ENCODE measurements at regions not wholly inside any gene's neighbourhood (a gene's known extent, or its start where the extent isn't known, plus 50 kb on each side); places are given as distances from the start of the nearest gene placed in this dataset.

DNA sequence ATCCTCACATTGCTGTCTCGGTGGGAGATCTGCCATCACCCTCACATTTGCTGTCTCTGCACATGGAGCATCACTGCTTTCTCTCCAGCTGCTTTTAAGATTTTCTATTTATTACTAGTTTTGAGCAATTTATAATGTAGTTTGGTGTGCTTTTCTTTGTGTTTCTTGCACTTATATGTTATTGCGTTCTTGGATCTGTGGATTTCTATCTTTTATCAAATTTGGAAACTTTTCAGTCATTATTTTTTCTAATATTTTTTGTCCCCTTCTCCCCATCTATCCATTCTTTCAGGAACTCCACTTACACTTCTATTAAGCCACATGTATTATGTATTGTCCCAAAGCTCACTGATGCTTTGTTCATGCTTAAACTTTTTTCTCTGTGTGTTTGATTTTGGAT is 108.9 kb downstream of the FOXL3 start:
- Histone ChIP-seq H3K9me3 (ENCODE audit: control insufficient read depth, low read depth, low read length) (peaks cover 9% of the 10 kb centered on the region), H3K9ac (ENCODE audit: control insufficient read depth, extremely low read depth, insufficient read depth, low read length) (no peak overlapping the region), H2AFZ (ENCODE audit: control insufficient read depth, low read length) (no peak overlapping the region), H4K20me1 (ENCODE audit: control insufficient read depth, extremely low read depth, insufficient read depth, low read length) (no peaks in the 10 kb centered on the region), H3K36me3 (ENCODE audit: control insufficient read depth in 2 of 2, extremely low read depth in 1 of 2, insufficient read depth in 2 of 2, low read length in 2 of 2) (no peaks in the 10 kb centered on the region), H3K27ac (ENCODE audit: control insufficient read depth, insufficient read depth, low read length) (no peak overlapping the region), H3K4me3 (ENCODE audit: control insufficient read depth in 2 of 3, extremely low read depth in 1 of 3, insufficient read depth in 2 of 3, low read depth in 1 of 3, low read length in 3 of 3) (no peak overlapping the region), H3K4me2 (ENCODE audit: control insufficient read depth, extremely low read depth, insufficient read depth, low read depth, low read length) (no peak overlapping the region), H3K79me2 (ENCODE audit: control insufficient read depth, insufficient read depth, low read length) (no peaks in the 10 kb centered on the region), H3K4me1 (ENCODE audit: control insufficient read depth, extremely low read depth, insufficient read depth, low read length) (no peaks in the 10 kb centered on the region), H3K9me1 (ENCODE audit: control insufficient read depth, extremely low read depth, insufficient read depth, low read length) (no peaks in the 10 kb centered on the region), H3K27me3 (ENCODE audit: control insufficient read depth, extremely low read depth, insufficient read depth, low read length) (no peaks in the 10 kb centered on the region)
- DNase-seq (ENCODE audit: low read depth, low spot score) = no peak
- no peak for FAIRE-seq
- dilution Hi-C loops (cut with MboI; ENCODE audit: extremely low pct_ligation_motif_present, low sequenced_read_pairs) = no loop called here
- TF ChIP-seq EZH2 (IDR thresholded peaks at IDR 0.05; ENCODE audit: low read length) = no peak
- TF ChIP-seq, protein P1, sequence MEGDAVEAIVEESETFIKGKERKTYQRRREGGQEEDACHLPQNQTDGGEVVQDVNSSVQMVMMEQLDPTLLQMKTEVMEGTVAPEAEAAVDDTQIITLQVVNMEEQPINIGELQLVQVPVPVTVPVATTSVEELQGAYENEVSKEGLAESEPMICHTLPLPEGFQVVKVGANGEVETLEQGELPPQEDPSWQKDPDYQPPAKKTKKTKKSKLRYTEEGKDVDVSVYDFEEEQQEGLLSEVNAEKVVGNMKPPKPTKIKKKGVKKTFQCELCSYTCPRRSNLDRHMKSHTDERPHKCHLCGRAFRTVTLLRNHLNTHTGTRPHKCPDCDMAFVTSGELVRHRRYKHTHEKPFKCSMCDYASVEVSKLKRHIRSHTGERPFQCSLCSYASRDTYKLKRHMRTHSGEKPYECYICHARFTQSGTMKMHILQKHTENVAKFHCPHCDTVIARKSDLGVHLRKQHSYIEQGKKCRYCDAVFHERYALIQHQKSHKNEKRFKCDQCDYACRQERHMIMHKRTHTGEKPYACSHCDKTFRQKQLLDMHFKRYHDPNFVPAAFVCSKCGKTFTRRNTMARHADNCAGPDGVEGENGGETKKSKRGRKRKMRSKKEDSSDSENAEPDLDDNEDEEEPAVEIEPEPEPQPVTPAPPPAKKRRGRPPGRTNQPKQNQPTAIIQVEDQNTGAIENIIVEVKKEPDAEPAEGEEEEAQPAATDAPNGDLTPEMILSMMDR (optimal IDR thresholded peaks at IDR 0.05 in 1 of 3, IDR thresholded peaks at IDR 0.05 in 1 of 3, conservative IDR thresholded peaks at IDR 0.05 in 1 of 3; ENCODE audit: extremely low read depth in 1 of 3, insufficient read depth in 2 of 3, low read length in 3 of 3) = no peak

DNA sequence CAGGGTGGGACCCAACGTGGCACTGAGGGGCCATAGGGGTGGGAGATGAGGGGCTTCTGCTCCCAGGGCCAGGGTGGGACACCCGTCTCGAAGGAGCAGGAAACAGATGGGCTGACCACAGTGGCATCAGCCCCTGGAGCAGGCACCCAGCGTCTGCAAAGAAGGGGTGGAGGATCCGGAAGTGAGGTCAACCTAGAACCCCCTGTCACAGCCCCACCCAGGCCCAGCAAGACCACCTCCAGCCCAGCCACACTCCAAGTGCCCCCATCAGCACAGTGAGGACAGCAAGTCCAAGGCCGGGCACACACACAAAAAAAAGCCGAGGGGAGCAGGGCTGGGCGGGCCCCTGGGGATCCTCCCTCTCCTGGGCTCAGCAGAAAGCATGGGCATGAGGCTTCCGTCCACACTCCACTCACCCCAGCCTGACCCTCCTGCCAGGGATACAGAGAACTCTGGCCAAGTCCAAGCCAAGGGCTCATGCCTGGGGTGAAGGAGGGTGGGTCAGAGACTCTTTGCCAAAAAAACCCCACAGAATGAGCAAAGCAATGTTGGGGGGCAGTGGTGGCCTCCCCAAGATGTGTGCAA is 111.0 kb downstream of the FOXL3 start:
- H3K4me2 ChIP-seq (ENCODE audit: control insufficient read depth, extremely low read depth, insufficient read depth, low read depth, low read length) = no peak overlapping the region
- H3K79me2 ChIP-seq (ENCODE audit: control insufficient read depth, insufficient read depth, low read length) = no peaks in the 10 kb centered on the region
- H3K9me1 ChIP-seq (ENCODE audit: control insufficient read depth, extremely low read depth, insufficient read depth, low read length) = no peaks in the 10 kb centered on the region
- H2AFZ ChIP-seq (ENCODE audit: control insufficient read depth, low read length) = no peak overlapping the region
- no peak for DNase-seq (ENCODE audit: low read depth, low spot score)
- dilution Hi-C loops (cut with MboI; ENCODE audit: extremely low pct_ligation_motif_present, low sequenced_read_pairs) = no loop called here
- H3K9me3 ChIP-seq (ENCODE audit: control insufficient read depth, low read depth, low read length) = peaks cover 9% of the 10 kb centered on the region
- no peak overlapping the region for H3K4me3 ChIP-seq (ENCODE audit: control insufficient read depth in 2 of 3, extremely low read depth in 1 of 3, insufficient read depth in 2 of 3, low read depth in 1 of 3, low read length in 3 of 3)
- H3K27me3 ChIP-seq (ENCODE audit: control insufficient read depth, extremely low read depth, insufficient read depth, low read length) = peaks cover 12% of the 10 kb centered on the region
- H3K4me1 ChIP-seq (ENCODE audit: control insufficient read depth, extremely low read depth, insufficient read depth, low read length) = no peaks in the 10 kb centered on the region
- no peak for TF ChIP-seq EZH2 (IDR thresholded peaks at IDR 0.05; ENCODE audit: low read length)
- TF ChIP-seq, protein P1 (optimal IDR thresholded peaks at IDR 0.05 in 1 of 3, IDR thresholded peaks at IDR 0.05 in 1 of 3, conservative IDR thresholded peaks at IDR 0.05 in 1 of 3; ENCODE audit: extremely low read depth in 1 of 3, insufficient read depth in 2 of 3, low read length in 3 of 3) = no peak
- H4K20me1 ChIP-seq (ENCODE audit: control insufficient read depth, extremely low read depth, insufficient read depth, low read length) = no peaks in the 10 kb centered on the region
- H3K27ac ChIP-seq (ENCODE audit: control insufficient read depth, insufficient read depth, low read length) = no peak overlapping the region
- no peak for FAIRE-seq
- H3K36me3 ChIP-seq (ENCODE audit: control insufficient read depth in 2 of 2, extremely low read depth in 1 of 2, insufficient read depth in 2 of 2, low read length in 2 of 2) = no peaks in the 10 kb centered on the region
- H3K9ac ChIP-seq (ENCODE audit: control insufficient read depth, extremely low read depth, insufficient read depth, low read length) = no peak overlapping the region

All from keratinocyte (primary cell).